Ishikawa (cell line): ENCODE measurements at regions not wholly inside any gene's neighbourhood (a gene's known extent, or its start where the extent isn't known, plus 50 kb on each side); places are given as distances from the start of the nearest gene placed in this dataset.

Source experiments
- CEBPB ChIP-seq: IDR thresholded peaks from 2 replicates; pipeline ENCODE4 v1.6.1; 2012
- EGR1 ChIP-seq: IDR thresholded peaks from 2 replicates; pipeline ENCODE4 v1.6.1; 2012
- EP300 ChIP-seq: IDR thresholded peaks from 2 replicates; pipeline ENCODE4 v1.6.1; 2012; ENCODE audit warnings: borderline replicate concordance
- FOXM1 ChIP-seq: IDR thresholded peaks from 2 replicates; pipeline ENCODE4 v1.6.1; 2012; ENCODE audit warnings: low read depth, borderline replicate concordance
- MAX ChIP-seq: IDR thresholded peaks from 2 replicates; pipeline ENCODE4 v1.6.1; 2012
- RAD21 ChIP-seq: IDR thresholded peaks from 2 replicates; pipeline ENCODE4 v1.6.1; 2012; ENCODE audit warnings: low read depth
- REST ChIP-seq: IDR thresholded peaks from 2 replicates; pipeline ENCODE4 v1.6.1; 2012; ENCODE audit warnings: low read depth, mild to moderate bottlenecking
- TCF12 ChIP-seq: IDR thresholded peaks from 2 replicates; pipeline ENCODE4 v1.6.1; 2012; ENCODE audit warnings: low read depth
- TEAD4 ChIP-seq: IDR thresholded peaks from 2 replicates; pipeline ENCODE4 v1.6.1; 2012
- USF1 ChIP-seq: IDR thresholded peaks from 2 replicates; pipeline ENCODE4 v1.6.1; 2012
- YY1 ChIP-seq: IDR thresholded peaks from 2 replicates; pipeline ENCODE4 v1.6.1; 2012; ENCODE audit warnings: low read depth
- ZBTB7A ChIP-seq: IDR thresholded peaks from 2 replicates; pipeline ENCODE4 v1.6.1; 2012; ENCODE audit warnings: low read depth

GRCh38 chr9:21542787-21543186 lies 60.7 kb upstream of the IFNE start:
- no peak for TF ChIP-seq REST
- no peak for TF ChIP-seq MAX
- no peak for TF ChIP-seq RAD21
- TF ChIP-seq YY1 = no peak
- TF ChIP-seq TCF12 = no peak
- no peak for TF ChIP-seq EP300
- no peak for TF ChIP-seq ZBTB7A
- no peak for TF ChIP-seq CEBPB
- no peak for TF ChIP-seq USF1
- TF ChIP-seq FOXM1 = no peak
- TF ChIP-seq EGR1 = no peak
- TF ChIP-seq TEAD4 = no peak
